PC-9 (cell line): ENCODE measurements at regions not wholly inside any gene's neighbourhood (a gene's known extent, or its start where the extent isn't known, plus 50 kb on each side); places are given as distances from the start of the nearest gene placed in this dataset.

Experiments used
- BruUV-seq: library from RNA; stranded (reverse); fragments of 400-500 nt; replicated peaks from 2 replicates; lab custom pipeline; 2021; lab: Mats Ljungman, UMichigan
- CTCF ChIA-PET: fragments of 300-600 bp; sonication (Branson Sonifier 250); formaldehyde crosslinking; loops from one replicate; lab custom pipeline; 2022; ENCODE audit warnings: antibody characterized with exemption; lab: Charles Lee
- POLR2A ChIA-PET: fragments of 300-600 bp; sonication (Branson Sonifier 250); formaldehyde crosslinking; loops from one replicate; lab custom pipeline; 2022; ENCODE audit warnings: antibody characterized with exemption; ENCODE audit not compliant: unreplicated experiment; lab: Charles Lee
- DNase-seq, 2 experiments: peaks; one replicate each; pipeline versions ENCODE4 v3.0.0 to v3.0.0-alpha.2; 2015 to 2022; ENCODE audit warnings: mixed read lengths in 1 of 2
- H2AFZ ChIP-seq: fragments of 200-600 bp; sonication (generic); 2 replicates; pipeline ENCODE4 v1.8.1; 2017; ENCODE audit warnings: antibody characterized with exemption
- H3F3A ChIP-seq: fragments of 200-600 bp; sonication (generic); 2 replicates; pipeline ENCODE4 v1.8.1; 2017; ENCODE audit warnings: antibody characterized with exemption, mild to moderate bottlenecking, low read depth; ENCODE audit not compliant: insufficient read depth
- H3K27ac ChIP-seq: fragments of 200-600 bp; sonication (generic); 2 replicates; pipeline ENCODE4 v1.6.1; 2016; ENCODE audit warnings: mixed run types
- H3K27me3 ChIP-seq: fragments of 200-600 bp; sonication (generic); 2 replicates; pipeline ENCODE4 v1.6.1; 2016; ENCODE audit warnings: low read depth, mixed run types; ENCODE audit not compliant: insufficient read depth
- H3K36me3 ChIP-seq: fragments of 200-600 bp; sonication (generic); 2 replicates; pipeline ENCODE4 v1.6.1; 2016; ENCODE audit warnings: low read depth, mixed run types
- H3K4me1 ChIP-seq: fragments of 200-600 bp; sonication (generic); replicated peaks from 2 replicates; pipeline ENCODE4 v1.6.1; 2016; ENCODE audit warnings: mixed run types; ENCODE audit not compliant: insufficient read depth
- H3K4me2 ChIP-seq: fragments of 200-600 bp; sonication (generic); 2 replicates; pipeline ENCODE4 v1.6.1; 2017; ENCODE audit warnings: mixed run types
- H3K4me3 ChIP-seq: fragments of 200-600 bp; sonication (generic); 2 replicates; pipeline ENCODE4 v1.6.1; 2016; ENCODE audit warnings: mixed run types
- H3K79me2 ChIP-seq: fragments of 200-600 bp; sonication (generic); 2 replicates; pipeline ENCODE4 v1.6.1; 2017; ENCODE audit warnings: low read depth, mixed run types
- H3K9me2 ChIP-seq: fragments of 200-600 bp; sonication (generic); 2 replicates; pipeline ENCODE4 v1.8.1; 2017; ENCODE audit warnings: mild to moderate bottlenecking; ENCODE audit not compliant: insufficient read depth
- H3K9me3 ChIP-seq: fragments of 200-600 bp; sonication (generic); 2 replicates; pipeline ENCODE4 v1.8.1; 2016; ENCODE audit warnings: low read depth; ENCODE audit not compliant: insufficient read depth
- H4K20me1 ChIP-seq: fragments of 200-600 bp; sonication (generic); 2 replicates; pipeline ENCODE4 v1.8.1; 2017; ENCODE audit not compliant: insufficient read depth
- CTCF ChIP-seq: fragments of 200-600 bp; sonication (generic); conservative IDR thresholded peaks from 2 replicates; pipeline ENCODE4 v1.6.1; 2017; ENCODE audit warnings: mixed run types, antibody characterized with exemption, mild to moderate bottlenecking, moderate library complexity
- EZH2 ChIP-seq: fragments of 200-600 bp; sonication (generic); IDR thresholded peaks from 2 replicates; pipeline ENCODE4 v1.8.0; 2017; ENCODE audit warnings: antibody characterized with exemption, low read depth
- intact Hi-C: fragments of 100-400 bp; cut with micrococcal nuclease; formaldehyde crosslinking; loops from one replicate; pipeline ENCODE4 v1.10.0; 2022; ENCODE audit not compliant: unreplicated experiment

DNA sequence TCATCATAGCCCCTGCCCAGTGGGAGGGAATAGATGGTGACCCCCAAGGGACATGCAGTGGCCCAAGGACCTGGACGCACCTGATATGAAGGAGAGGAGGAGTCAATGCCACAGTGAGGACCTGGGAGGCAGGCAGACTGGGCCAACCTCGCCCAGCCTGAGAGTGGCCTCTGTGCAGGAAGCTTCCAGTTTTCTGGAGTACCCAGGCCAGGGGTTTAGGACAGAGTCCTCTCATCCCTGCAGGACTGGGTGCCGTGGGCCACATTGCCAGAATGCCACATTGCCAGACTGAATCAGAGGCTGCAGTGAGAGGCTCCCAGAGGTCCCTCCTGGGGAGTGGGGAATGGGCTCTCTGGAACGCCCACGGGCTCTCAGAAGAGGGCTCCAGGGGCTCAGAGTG lies 82.9 kb upstream of the VSTM2B start:
- Histone ChIP-seq H3K27me3 (peaks cover 57% of the 10 kb centered on the region), H3K4me1 (no peaks in the 10 kb centered on the region), H3K36me3 (no peaks in the 10 kb centered on the region), H3K9me3 (no peaks in the 10 kb centered on the region), H3K27ac (no peak overlapping the region), H4K20me1 (no peaks in the 10 kb centered on the region), H2AFZ (no peak overlapping the region), H3F3A (no peaks in the 10 kb centered on the region), H3K79me2 (no peaks in the 10 kb centered on the region), H3K9me2 (no peaks in the 10 kb centered on the region), H3K4me3 (no peak overlapping the region), H3K4me2 (no peak overlapping the region)
- no peak for DNase-seq
- intact Hi-C loops, result no loop called here
- POLR2A ChIA-PET, result no interaction called here
- TF ChIP-seq EZH2, result no peak
- no peak for TF ChIP-seq CTCF
- CTCF ChIA-PET, result no interaction called here
- BruUV-seq, result no TSS peak

DNA sequence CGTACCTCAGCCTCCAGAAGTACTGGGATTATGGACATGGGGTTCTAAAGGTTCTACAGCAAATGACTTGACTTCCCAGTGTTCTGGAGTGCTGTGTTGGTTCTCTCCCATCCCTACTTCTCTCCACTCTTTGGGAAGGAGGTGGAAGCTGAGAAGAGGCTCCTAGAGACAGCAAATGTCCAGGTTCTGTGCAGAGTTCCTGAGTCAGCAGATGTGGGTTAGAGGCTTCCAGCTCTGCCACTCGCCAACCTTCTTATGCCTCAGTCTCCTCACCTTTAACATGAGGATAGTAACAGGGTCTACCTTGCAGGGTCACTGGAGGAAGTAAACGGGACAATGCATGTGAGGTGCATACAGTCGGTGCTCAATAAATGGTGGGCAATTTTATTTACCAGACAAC lies 80.5 kb upstream of the VSTM2B start:
- Histone ChIP-seq H3K4me1 (no peaks in the 10 kb centered on the region), H3K4me2 (no peak overlapping the region), H3K36me3 (no peaks in the 10 kb centered on the region), H3K79me2 (no peaks in the 10 kb centered on the region), H3K4me3 (no peak overlapping the region), H3F3A (no peaks in the 10 kb centered on the region), H2AFZ (no peak overlapping the region), H3K27ac (no peak overlapping the region), H3K27me3 (peaks cover 76% of the 10 kb centered on the region), H4K20me1 (no peaks in the 10 kb centered on the region), H3K9me3 (no peaks in the 10 kb centered on the region), H3K9me2 (no peaks in the 10 kb centered on the region)
- ChIA-PET CTCF (no interaction called here), POLR2A (no interaction called here)
- intact Hi-C loops, result no loop called here
- BruUV-seq, result no TSS peak
- no peak for DNase-seq
- TF ChIP-seq CTCF (no peak), EZH2 (no peak)

GRCh38 chr19:29446361-29446760 lies 79.4 kb upstream of the VSTM2B start:
- POLR2A ChIA-PET, result no interaction called here
- H4K20me1 ChIP-seq, result no peaks in the 10 kb centered on the region
- H3K27ac ChIP-seq, result no peak overlapping the region
- H3K9me2 ChIP-seq, result no peaks in the 10 kb centered on the region
- no peak for TF ChIP-seq EZH2
- no peak for TF ChIP-seq CTCF
- no peaks in the 10 kb centered on the region for H3K4me1 ChIP-seq
- H3K36me3 ChIP-seq, result no peaks in the 10 kb centered on the region
- intact Hi-C loops, result no loop called here
- H3F3A ChIP-seq, result no peaks in the 10 kb centered on the region
- DNase-seq, result no peak
- H3K9me3 ChIP-seq, result no peaks in the 10 kb centered on the region
- H3K79me2 ChIP-seq, result no peaks in the 10 kb centered on the region
- no peak overlapping the region for H2AFZ ChIP-seq
- peaks cover 71% of the 10 kb centered on the region for H3K27me3 ChIP-seq
- no TSS peak for BruUV-seq
- no peak overlapping the region for H3K4me3 ChIP-seq
- CTCF ChIA-PET, result no interaction called here
- no peak overlapping the region for H3K4me2 ChIP-seq
